ENCODE measurements at regions not wholly inside any gene's neighbourhood (a gene's known extent, or its start where the extent isn't known, plus 50 kb on each side); places are given as distances from the start of the nearest gene placed in this dataset.

GRCh38 chr10:30784897-30785605, 155.5 kb upstream of the LYZL2 start:
- TF ChIP-seq EZH2 (IDR thresholded peaks at IDR 0.05): no peak
- TF ChIP-seq CTCF (IDR thresholded peaks at IDR 0.05): no peak
